Panc1 (cell line): ENCODE measurements at regions not wholly inside any gene's neighbourhood (a gene's known extent, or its start where the extent isn't known, plus 50 kb on each side); places are given as distances from the start of the nearest gene placed in this dataset.

ENCODE experiments used
- ATAC-seq: fragments of 200-7000 bp; cut with Tn5 transposase; 2 replicates; pipeline ENCODE4 v1.9.1; 2020; ENCODE audit warnings: mild to moderate bottlenecking, moderate library complexity
- BruUV-seq: library from RNA; stranded (reverse); fragments of 400-500 nt; replicated peaks from 2 replicates; lab custom pipeline; 2021; lab: Mats Ljungman, UMichigan
- CTCF ChIA-PET: fragments of 300-600 bp; sonication (Branson Sonifier 250); formaldehyde crosslinking; loops from one replicate; lab custom pipeline; 2022; ENCODE audit warnings: antibody characterized with exemption; lab: Charles Lee
- POLR2A ChIA-PET: fragments of 300-600 bp; sonication (Branson Sonifier 250); formaldehyde crosslinking; loops from one replicate; lab custom pipeline; 2022; ENCODE audit warnings: antibody characterized with exemption; lab: Charles Lee
- DNase-seq: peaks from one replicate; pipeline ENCODE4 v3.0.0-alpha.2; 2010; ENCODE audit warnings: low read depth, low spot score
- H3K27ac ChIP-seq: 2 replicates; pipeline ENCODE4 v1.5.1; 2011; ENCODE audit warnings: mild to moderate bottlenecking, low read length, inconsistent platforms
- H3K27me3 ChIP-seq: fragments of 200-500 bp; sonication (Bioruptor generic); 2 replicates; pipeline ENCODE4 v1.6.0; 2014; ENCODE audit warnings: low read length, inconsistent platforms; ENCODE audit not compliant: control insufficient read depth, insufficient read depth
- H3K36me3 ChIP-seq: fragments of 200-500 bp; sonication (Bioruptor generic); 2 replicates; pipeline ENCODE4 v1.5.1; 2014; ENCODE audit warnings: inconsistent platforms, mild to moderate bottlenecking, low read length, moderate library complexity; ENCODE audit not compliant: control insufficient read depth, insufficient read depth
- H3K4me1 ChIP-seq: 2 replicates; pipeline ENCODE4 v1.5.1; 2011; ENCODE audit warnings: inconsistent platforms, mild to moderate bottlenecking, low read length, moderate library complexity; ENCODE audit not compliant: control insufficient read depth, insufficient read depth
- H3K4me3 ChIP-seq, 2 experiments: 2 replicates each; pipeline ENCODE4 v1.5.1; 2011 to 2012; ENCODE audit warnings: low read depth in 2 of 2, low read length in 2 of 2, mild to moderate bottlenecking in 2 of 2, inconsistent platforms in 1 of 2, moderate library complexity in 1 of 2
- H3K9me3 ChIP-seq: fragments of 200-500 bp; sonication (Bioruptor generic); 2 replicates; pipeline ENCODE4 v1.5.1; 2014; ENCODE audit warnings: low read depth, mild to moderate bottlenecking, inconsistent platforms, low read length, moderate library complexity; ENCODE audit not compliant: control insufficient read depth, insufficient read depth
- CTCF ChIP-seq: fragments of 450-650 bp; IDR thresholded peaks from 2 replicates; pipeline ENCODE4 v1.5.1; 2017; ENCODE audit warnings: mild to moderate bottlenecking
- POLR2AphosphoS5 ChIP-seq: IDR thresholded peaks from 2 replicates; pipeline ENCODE4 v1.6.1; 2012; ENCODE audit warnings: mild to moderate bottlenecking, low read depth, low read length, moderate library complexity
- REST ChIP-seq, 2 experiments: IDR thresholded peaks; 2 replicates each; pipeline ENCODE4 v1.6.1; 2011 to 2012; ENCODE audit warnings: low read depth in 2 of 2, control low read depth in 1 of 2, low read length in 1 of 2, mild to moderate bottlenecking in 1 of 2, moderate library complexity in 1 of 2; ENCODE audit not compliant: insufficient read depth in 1 of 2
- SIN3A ChIP-seq: IDR thresholded peaks from 2 replicates; pipeline ENCODE4 v1.6.1; 2012; ENCODE audit warnings: low read depth, mild to moderate bottlenecking, low read length, moderate library complexity, borderline replicate concordance; ENCODE audit not compliant: insufficient read depth
- TCF7L2 ChIP-seq: IDR thresholded peaks from 2 replicates; pipeline ENCODE4 v1.6.1; 2011; ENCODE audit warnings: mild to moderate bottlenecking, low read depth, low read length, inconsistent platforms
- in situ Hi-C: cut with HindIII; loops from 2 replicates; pipeline ENCODE4 v1.10.0; 2016; ENCODE audit warnings: low sequenced_read_pairs, low pct_unique_long_range_greater_than_20kb
- intact Hi-C: fragments of 100-400 bp; cut with micrococcal nuclease; formaldehyde crosslinking; loops from one replicate; pipeline ENCODE4 v1.10.0; 2022; ENCODE audit not compliant: unreplicated experiment

- intact Hi-C loops, result no loop called here
- H3K9me3 ChIP-seq, result no peaks in the 10 kb centered on the region
- no peaks in the 10 kb centered on the region for H3K4me1 ChIP-seq
- ChIA-PET POLR2A (no interaction called here), CTCF (no interaction called here)
- no peak overlapping the region for H3K27ac ChIP-seq
- TF ChIP-seq REST (IDR thresholded peaks at IDR 0.05; ENCODE audit: insufficient read depth in 1 of 2, low read depth in 2 of 2, low read length in 1 of 2) (no peak), POLR2AphosphoS5 (no peak), SIN3A (no peak), TCF7L2 (no peak), CTCF (no peak)
- BruUV-seq, result no TSS peak
- no peak for DNase-seq
- H3K36me3 ChIP-seq, result no peaks in the 10 kb centered on the region
- no peaks in the 10 kb centered on the region for H3K27me3 ChIP-seq
- ATAC-seq, result no peak
- in situ Hi-C loops, result no loop called here
- no peak overlapping the region for H3K4me3 ChIP-seq
Observed at GRCh38 chr15:31560643-31561042, 234.0 kb downstream of the KLF13 start.

DNA sequence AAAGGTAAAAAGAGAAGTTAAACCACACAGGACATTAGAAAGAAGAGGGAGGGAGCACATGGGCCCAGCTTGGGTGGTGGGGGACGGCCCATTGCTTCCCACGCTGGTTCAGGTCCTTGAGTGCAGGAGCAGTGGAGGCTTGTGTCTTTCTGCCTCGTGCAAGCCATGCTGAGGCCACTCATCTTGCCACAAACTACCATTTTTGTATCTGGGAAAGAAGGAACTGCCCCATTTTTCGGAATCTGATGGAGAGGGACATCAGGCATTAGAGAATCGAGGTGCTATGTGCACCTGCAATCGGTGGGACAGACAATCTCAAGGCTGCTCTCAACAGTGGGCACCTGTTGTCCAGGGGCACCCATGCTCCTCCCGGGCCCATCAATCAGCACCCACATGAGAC is 234.5 kb downstream of the KLF13 start:
- in situ Hi-C loops, result no loop called here
- ChIA-PET CTCF (no interaction called here), POLR2A (no interaction called here)
- H3K27me3 ChIP-seq, result no peaks in the 10 kb centered on the region
- H3K4me1 ChIP-seq, result no peaks in the 10 kb centered on the region
- H3K27ac ChIP-seq, result no peak overlapping the region
- intact Hi-C loops, result no loop called here
- no peak for DNase-seq
- no peak for ATAC-seq
- H3K9me3 ChIP-seq, result no peaks in the 10 kb centered on the region
- TF ChIP-seq SIN3A (no peak), REST (IDR thresholded peaks at IDR 0.05; ENCODE audit: insufficient read depth in 1 of 2, low read depth in 2 of 2, low read length in 1 of 2) (no peak), POLR2AphosphoS5 (no peak), TCF7L2 (no peak), CTCF (no peak)
- no TSS peak for BruUV-seq
- no peaks in the 10 kb centered on the region for H3K36me3 ChIP-seq
- H3K4me3 ChIP-seq, result no peak overlapping the region
